ENCODE measurements at regions not wholly inside any gene's neighbourhood (a gene's known extent, or its start where the extent isn't known, plus 50 kb on each side); places are given as distances from the start of the nearest gene placed in this dataset.
"Not testable (repeated sequence)": the region's sequence is repeated elsewhere in the genome, so short reads cannot be mapped to it uniquely, and the experiment has no call there.

DNA sequence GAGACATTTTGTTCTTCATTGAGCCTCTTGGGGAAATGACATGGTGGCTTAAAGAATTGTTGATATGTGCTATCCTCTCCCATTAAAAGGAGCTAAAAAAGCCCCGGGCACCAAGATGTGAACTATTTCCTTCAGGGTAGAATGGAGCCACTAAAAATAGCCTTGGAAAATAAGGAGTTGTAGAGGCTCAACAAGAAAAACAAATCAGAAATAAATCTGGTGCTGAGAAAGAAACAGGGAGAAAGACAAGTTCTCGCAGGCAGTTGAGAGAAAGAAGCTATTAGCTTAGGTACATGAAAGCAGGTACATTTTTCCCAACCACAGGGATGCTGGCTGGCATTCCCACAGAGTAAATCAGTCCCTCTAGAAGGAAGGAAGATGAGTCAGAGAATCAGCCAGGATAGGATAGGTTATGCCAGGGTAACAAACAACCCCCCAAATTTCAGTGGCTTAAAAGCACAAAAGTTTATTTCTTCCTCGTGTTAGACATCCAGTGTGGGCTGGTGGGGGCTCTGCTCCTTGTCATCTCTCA, 134.6 kb upstream of the ADRA1B start:
- DNase-seq: no peak
- intact Hi-C loops (cut with DNase I): no loop called here

- DNase-seq: no peak
- intact Hi-C loops (cut with DNase I): no loop called here
Measured at GRCh38 chr5:159782197-159782994, 133.9 kb upstream of the ADRA1B start.

- no peak for DNase-seq
- intact Hi-C loops (cut with DNase I): no loop called here
Measured at GRCh38 chr5:159782995-159783300, 133.3 kb upstream of the ADRA1B start.

- DNase-seq: no peak
- intact Hi-C loops (cut with DNase I): no loop called here
Measured at GRCh38 chr5:159783726-159784247, 132.5 kb upstream of the ADRA1B start.

- no peak for DNase-seq
- intact Hi-C loops (cut with DNase I): no loop called here
Measured at GRCh38 chr5:159784993-159785392, 131.3 kb upstream of the ADRA1B start.

DNA sequence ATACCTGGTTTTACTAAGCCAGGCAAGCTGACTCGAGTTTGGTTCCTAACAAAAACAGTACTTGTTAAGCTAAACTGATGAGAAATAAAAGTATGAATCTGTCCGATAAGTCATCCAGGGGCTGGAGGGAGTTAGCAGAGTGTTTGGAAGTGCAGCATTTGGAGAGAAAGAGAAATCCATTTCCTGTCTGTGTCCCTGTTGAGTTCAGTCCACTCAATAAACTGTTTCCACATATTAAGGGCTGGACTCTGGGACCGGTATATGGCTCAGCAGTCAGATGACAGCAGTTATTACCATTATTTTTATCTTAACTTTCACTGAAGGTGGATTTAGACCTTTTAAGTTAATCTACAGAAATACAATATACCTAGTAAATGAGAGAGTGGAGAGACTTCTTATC, 130.6 kb upstream of the ADRA1B start:
- intact Hi-C loops (cut with DNase I): no loop called here
- no peak for DNase-seq

- DNase-seq: no peak
- intact Hi-C loops (cut with DNase I): no loop called here
Measured at GRCh38 chr5:159786201-159786600, 130.1 kb upstream of the ADRA1B start.

DNA sequence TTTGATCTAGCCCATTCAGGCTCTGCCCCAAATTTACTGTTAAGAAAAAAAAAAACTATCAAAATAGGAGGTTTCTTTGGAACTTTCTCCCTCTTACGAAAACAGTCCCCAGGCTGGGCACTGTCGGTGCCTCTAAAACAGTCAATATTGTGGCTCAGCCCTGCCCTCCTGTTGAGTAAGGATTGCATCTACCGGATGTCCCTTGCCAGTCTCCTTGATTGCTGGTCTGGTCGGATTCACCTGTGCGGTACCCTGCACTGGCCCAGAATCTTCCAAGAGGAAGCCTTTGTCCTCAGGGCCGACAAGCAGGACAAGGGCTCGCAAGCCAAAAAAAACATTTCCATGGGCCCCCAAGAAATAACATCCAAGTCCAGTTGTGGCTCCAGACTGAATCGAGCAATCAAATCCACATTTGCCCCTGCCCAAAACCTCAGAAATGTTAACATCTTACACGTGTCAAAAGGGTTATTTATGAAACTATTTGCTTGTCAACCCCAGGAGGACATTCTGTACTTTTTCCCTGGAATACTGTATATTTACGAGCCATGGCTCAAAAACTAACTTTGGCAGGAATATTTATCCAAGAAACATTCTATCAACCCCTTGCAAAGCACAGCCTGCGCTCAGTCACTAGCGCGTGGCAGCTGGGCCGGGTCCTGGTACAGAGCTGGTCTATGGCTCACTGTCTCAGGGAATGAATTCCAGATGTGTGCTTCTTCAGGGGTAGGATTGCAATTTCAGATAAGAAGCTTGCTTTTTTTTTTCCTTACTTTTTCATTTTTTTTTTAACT, 129.2 kb upstream of the ADRA1B start:
- DNase-seq: no peak

DNA sequence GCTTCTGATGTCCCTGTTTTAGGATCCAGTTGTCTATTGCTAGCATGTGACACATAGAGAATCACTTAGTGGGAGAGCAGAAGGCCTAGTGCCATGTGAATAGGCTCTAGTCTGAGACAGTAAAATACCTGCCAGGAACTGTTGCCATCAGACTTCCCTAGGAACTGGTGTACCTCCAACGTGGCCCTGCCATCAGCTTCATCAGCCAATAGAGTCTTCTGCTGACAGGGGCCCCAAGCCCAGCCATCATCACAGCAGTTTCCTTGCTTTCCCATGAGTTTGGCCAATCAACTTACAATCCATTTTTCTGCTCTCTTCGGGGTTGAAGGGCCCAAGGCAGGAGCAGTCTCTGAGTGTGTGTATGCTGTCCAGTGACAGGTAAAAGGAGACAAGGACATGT, 128.4 kb upstream of the ADRA1B start:
- intact Hi-C loops (cut with DNase I): no loop called here

More for the DNA sequence above, 129.2 kb upstream of the ADRA1B start:
- intact Hi-C loops (cut with DNase I): no loop called here

DNA sequence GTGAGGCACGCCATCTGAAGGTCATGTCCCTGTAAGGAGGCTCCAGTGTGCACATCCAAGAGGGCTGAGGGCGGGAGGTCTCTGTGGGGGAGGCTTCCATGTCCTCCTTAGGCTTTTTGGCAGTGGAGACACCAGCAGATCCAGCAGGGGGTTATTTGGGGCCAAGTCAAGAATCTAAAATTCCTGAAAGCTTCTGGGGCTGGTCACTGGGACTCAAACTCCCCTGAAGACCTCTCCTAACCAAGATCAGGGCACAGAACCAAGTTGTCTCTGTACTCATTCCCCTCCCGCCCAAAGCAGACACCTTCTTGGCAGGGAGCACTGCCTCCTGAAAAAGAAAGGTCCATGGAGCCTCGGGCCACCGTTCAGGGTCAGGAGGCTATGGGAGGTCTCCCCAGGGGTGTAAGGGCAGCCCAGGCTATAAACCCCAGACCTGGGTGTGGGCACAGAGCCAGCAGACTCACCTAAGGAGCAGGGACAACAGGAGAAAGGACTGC, 127.4 kb upstream of the ADRA1B start:
- intact Hi-C loops (cut with DNase I): no loop called here
- DNase-seq: no peak

More for the DNA sequence above, 128.4 kb upstream of the ADRA1B start:
- no peak for DNase-seq

DNA sequence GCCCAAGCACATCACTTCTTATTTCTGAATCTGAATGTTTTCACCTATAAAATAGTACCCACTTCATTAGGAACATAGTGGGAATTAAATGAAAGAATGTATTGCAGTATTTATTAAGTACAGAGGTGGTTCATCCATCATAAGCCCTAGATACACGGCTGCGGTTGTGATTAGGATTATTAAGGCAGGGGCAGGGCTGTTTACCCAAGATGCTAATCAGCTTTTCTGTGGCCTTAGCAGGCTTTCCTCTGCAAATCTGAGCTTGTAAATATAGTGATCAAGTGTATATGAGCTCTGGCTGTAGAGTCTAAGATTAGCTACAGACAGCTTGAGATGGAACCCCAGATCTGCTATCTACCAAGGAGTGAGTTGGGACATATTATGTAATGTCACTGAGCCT, 124.1 kb upstream of the ADRA1B start:
- DNase-seq: no peak
- intact Hi-C loops (cut with DNase I): no loop called here

DNA sequence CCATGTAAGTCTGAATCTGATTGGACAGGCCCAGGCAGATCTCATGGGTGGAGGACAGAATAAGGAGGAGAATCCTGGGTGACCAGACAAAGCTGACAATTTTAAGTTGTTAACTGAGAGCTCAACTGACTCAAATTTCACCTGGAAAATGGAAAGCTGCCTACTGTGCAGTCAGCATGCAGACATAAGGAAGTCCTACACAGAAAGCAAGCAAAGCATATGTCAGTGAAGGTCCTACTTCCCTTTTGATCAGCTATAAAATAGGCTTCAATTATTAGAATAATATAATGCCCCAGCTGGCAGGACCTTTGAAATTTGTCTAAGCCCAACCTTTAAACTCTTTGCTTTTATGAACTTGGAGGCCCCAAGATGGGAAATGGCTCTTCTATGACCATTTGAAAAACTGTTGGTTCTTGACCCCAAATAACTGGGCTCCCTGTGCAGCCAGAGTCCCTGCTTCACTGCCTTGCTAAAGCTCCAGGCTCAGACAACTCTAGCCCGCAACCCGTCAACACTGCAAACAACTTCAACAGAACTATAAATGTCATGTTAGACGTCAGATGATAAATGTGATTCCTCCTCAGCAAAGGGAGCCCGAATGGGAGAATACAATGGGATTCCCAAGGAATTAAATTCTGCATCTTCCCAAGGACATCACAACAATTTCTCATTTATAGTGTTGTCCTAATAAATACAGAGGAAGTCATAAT, 118.9 kb upstream of the ADRA1B start:
- DNase-seq: peak in 1 of 42 donors; percentile 31
- intact Hi-C loops (cut with DNase I): no loop called here

GRCh38 chr5:159799701-159800100, 116.6 kb upstream of the ADRA1B start:
- intact Hi-C loops (cut with DNase I): no loop called here
- peak in 4 of 42 donors; percentile 8 to 58 (median 29) for DNase-seq

DNA sequence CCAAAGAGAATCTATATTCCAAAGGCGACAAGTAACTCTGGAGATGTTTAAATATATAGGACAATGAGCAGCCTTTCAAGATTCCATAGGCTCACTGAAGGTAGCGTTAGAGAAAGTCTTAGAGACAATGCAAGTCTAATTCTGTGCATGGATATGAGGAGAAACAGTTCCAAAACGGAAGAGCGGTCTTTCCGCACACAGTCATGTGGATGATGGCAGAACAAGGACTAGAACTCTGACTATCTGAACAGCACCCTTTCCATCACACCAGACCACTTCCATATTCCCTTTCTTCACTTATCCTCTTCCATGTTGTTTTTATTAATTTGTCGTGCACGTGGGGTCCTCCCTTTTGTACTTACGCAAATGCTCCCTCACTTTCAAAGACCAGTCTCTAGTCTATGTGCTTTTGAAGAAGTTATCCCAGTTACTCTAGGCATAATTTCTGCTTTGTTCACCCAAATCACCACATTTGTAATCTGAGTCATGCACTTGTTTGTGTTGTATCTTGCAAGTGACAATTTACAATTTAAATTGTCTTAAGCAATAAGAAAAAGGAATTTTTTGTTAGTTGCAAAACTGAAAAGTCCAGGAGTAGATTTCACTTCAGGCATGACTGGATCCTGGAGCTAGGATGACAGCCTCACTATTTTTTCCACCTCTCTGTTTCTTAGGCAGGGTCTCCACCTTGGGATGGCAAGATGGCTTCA, 116.0 kb upstream of the ADRA1B start:
- intact Hi-C loops (cut with DNase I): no loop called here
- peak in 1 of 42 donors; percentile 14 for DNase-seq

GRCh38 chr5:159801303-159801702, 115.0 kb upstream of the ADRA1B start:
- intact Hi-C loops (cut with DNase I): no loop called here
- peak in 1 of 42 donors; percentile 24 for DNase-seq

GRCh38 chr5:159802661-159803060, 113.6 kb upstream of the ADRA1B start:
- intact Hi-C loops (cut with DNase I): no loop called here

DNA sequence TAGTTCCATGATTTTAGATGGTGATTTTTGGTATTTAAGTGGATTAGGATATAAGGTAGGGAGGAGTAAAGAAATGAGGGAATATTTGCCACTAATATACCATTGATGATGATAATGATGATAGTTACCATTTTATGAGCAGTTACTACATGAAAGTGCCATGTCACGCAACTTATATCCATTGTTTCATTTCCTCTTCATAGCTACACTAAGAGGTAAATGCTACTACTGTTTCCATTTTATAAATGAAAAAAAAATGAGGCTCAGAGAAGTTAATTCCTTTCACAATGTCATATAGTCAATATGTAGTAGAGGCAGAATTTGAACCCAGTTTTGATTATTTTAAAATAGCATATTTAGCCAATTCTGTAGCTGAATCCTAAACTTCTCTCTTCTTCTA, 112.2 kb upstream of the ADRA1B start:
- no peak for DNase-seq
- intact Hi-C loops (cut with DNase I): no loop called here

More at GRCh38 chr5:159802661-159803060, 113.6 kb upstream of the ADRA1B start:
- no peak for DNase-seq

- DNase-seq: peak in 25 of 42 donors; percentile 10 to 52 (median 28)
- intact Hi-C loops (cut with DNase I): no loop called here
Measured at GRCh38 chr5:159805021-159805420, 111.3 kb upstream of the ADRA1B start.

DNA sequence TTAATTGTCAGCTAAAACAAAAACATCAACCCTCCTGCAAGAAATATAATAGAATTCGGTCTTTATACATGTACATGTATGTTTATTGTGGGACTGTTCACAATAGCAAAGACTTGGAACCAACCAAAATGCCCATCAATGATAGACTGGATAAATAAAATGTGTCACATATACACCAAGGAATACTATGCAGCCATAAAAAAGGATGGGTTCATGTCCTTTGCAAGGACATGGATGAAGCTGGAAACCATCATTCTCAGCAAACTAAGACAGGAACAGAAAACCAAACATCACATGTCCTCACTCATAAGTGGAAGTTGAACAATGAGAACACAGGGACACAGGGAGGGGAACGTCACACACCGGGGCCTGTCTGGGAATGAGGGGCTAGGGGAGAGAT, 109.1 kb upstream of the ADRA1B start:
- DNase-seq; intact Hi-C loops (cut with DNase I): not testable (repeated sequence)
